Activated CD4-positive, alpha-beta memory T cell treated with anti-CD3 and anti-CD28 coated beads for 36 hours (primary cell): ENCODE measurements at regions not wholly inside any gene's neighbourhood (a gene's known extent, or its start where the extent isn't known, plus 50 kb on each side); places are given as distances from the start of the nearest gene placed in this dataset.

Experiments used
- CTCF ChIA-PET: fragments of 350-600 bp; sonication (Branson Sonifier 250); formaldehyde crosslinking; loops from one replicate; lab custom pipeline; 2021; ENCODE audit warnings: antibody characterized with exemption, inconsistent platforms; lab: Charles Lee
- POLR2A ChIA-PET: fragments of 350-600 bp; sonication (Branson Sonifier 250); formaldehyde crosslinking; loops from one replicate; lab custom pipeline; 2021; ENCODE audit warnings: antibody characterized with exemption; lab: Charles Lee
- DNase-seq: peaks from one replicate; pipeline ENCODE4 v3.0.0-alpha.2; 2020
- H3K27ac Mint-ChIP-seq: one replicate; pipeline ENCODE4 v1.8.0; 2021; ENCODE audit warnings: mixed read lengths
- H3K27me3 Mint-ChIP-seq: one replicate; pipeline ENCODE4 v1.8.0; 2021; ENCODE audit warnings: mixed read lengths
- H3K36me3 Mint-ChIP-seq: one replicate; pipeline ENCODE4 v1.8.0; 2021; ENCODE audit warnings: mixed read lengths
- H3K4me1 Mint-ChIP-seq: one replicate; pipeline ENCODE4 v1.8.0; 2021; ENCODE audit warnings: low read depth, mixed read lengths
- H3K4me3 Mint-ChIP-seq: one replicate; pipeline ENCODE4 v1.8.0; 2021; ENCODE audit warnings: mild to moderate bottlenecking, mixed read lengths
- H3K9me3 Mint-ChIP-seq: one replicate; pipeline ENCODE4 v1.8.0; 2021; ENCODE audit warnings: mixed read lengths
- intact Hi-C: fragments of 100-400 bp; cut with micrococcal nuclease; formaldehyde crosslinking; loops from one replicate; pipeline ENCODE4 v1.15.1; 2023

DNA sequence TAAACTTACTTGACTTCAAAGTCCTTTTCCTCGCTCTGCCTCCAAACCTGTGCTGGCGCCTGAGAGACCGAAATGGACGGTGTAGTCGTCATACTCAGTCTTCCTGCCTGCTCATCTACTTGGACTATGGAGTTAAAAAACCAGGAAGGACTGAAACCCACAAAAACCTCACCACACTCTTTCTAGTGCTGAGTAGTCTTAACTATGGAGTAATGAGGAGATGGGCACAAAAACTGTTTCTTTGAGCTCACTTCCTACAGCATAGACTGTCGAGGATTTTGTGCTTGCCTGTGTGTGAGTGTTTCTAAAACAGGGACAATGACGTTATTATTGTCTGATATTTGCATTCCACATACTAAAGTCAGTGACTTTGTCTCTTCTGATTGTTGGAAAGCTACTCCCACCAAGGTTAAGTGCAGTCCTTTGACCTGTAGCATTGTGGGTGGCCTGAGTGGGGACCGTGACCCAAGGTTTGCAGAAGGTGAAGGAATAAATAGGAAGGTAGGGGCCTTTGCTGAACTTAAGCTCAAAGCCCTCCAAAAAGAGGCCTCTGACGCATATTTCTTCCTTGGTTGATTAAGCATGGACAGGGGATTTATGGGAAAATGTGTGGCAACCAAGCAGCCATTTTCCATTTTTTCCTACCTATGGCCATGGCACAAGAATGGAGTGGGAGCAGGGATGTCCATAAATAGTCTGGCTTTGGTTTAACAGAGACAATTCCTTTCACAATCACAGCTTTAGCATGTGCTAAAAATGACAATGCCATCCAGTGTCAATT is 109.6 kb downstream of the ZBTB18 start:
- DNase-seq: no peak
- POLR2A ChIA-PET: no interaction called here
- no peaks in the 10 kb centered on the region for H3K9me3 Mint-ChIP-seq
- intact Hi-C loops: no loop called here
- no peaks in the 10 kb centered on the region for H3K36me3 Mint-ChIP-seq
- no peaks in the 10 kb centered on the region for H3K4me1 Mint-ChIP-seq
- no peak overlapping the region for H3K4me3 Mint-ChIP-seq
- no peaks in the 10 kb centered on the region for H3K27me3 Mint-ChIP-seq
- no peak overlapping the region for H3K27ac Mint-ChIP-seq
- CTCF ChIA-PET: interaction anchor here (0.5 kb wide), 1 partner anchor 104 kb away, joined by 3 read pairs; no protein-coding TSS in a partner anchor

DNA sequence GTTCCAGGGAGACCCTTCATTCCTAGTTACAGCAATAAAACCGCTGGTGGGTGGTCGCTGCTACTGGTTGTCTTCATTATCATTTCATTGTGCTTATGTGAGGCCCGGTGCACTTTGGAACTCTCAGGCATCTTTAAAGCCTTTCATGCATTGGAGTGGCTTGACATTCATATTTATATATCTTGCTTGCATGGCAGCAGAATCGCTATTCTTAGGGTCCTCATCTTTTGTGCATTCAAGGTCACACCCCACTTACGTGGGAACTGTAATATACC is 110.1 kb downstream of the ZBTB18 start:
- Mint-ChIP-seq H3K36me3 (no peaks in the 10 kb centered on the region), H3K4me3 (no peak overlapping the region), H3K9me3 (no peaks in the 10 kb centered on the region), H3K27ac (no peak overlapping the region), H3K27me3 (no peaks in the 10 kb centered on the region), H3K4me1 (no peaks in the 10 kb centered on the region)
- intact Hi-C loops: no loop called here
- DNase-seq: no peak
- ChIA-PET POLR2A (no interaction called here), CTCF (interaction anchor here (0.5 kb wide), 1 partner anchor 105 kb away, joined by 3 read pairs; no protein-coding TSS in a partner anchor)

DNA sequence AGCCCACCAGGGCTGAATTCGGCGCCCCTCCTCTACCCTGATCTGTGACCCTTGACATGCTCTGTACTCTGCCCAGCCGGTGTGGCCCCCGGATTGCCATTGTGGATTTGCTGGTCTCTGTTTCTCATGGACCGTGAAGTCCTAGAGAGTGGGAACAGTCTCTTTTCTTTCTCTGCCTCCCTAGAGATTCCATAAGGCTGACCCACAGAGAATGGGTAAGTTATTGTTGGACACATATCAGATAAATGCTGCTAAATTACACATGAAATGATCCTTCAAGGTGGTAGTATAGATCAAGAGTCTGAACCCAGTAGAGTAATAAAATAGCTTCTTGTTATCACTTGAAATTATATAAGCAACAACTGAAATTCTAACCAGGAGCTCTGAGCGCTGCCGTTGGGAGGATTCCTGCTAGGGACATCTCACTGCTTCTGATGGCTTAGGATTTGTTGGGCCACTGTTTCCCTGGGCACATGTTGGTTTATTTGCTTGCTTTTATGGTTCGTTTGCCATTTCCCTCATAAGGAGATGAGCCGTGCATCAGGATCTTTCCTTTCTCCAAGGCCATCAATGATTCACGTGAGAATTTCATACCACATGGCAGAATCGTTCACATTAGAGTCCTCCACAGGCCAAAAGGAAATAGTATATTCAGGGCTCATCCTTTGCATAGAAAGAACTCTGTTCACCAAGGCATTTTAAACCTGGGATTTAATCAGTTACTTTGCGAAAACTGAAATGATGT is 111.9 kb downstream of the ZBTB18 start:
- no peaks in the 10 kb centered on the region for H3K4me1 Mint-ChIP-seq
- intact Hi-C loops: no loop called here
- POLR2A ChIA-PET: no interaction called here

GRCh38 chr1:244163861-244164510 is 112.9 kb downstream of the ZBTB18 start:
- DNase-seq: no peak
- intact Hi-C loops: no loop called here
- Mint-ChIP-seq H3K36me3 (no peaks in the 10 kb centered on the region), H3K9me3 (no peaks in the 10 kb centered on the region), H3K4me1 (no peaks in the 10 kb centered on the region), H3K27me3 (no peaks in the 10 kb centered on the region), H3K27ac (no peak overlapping the region), H3K4me3 (no peak overlapping the region)
- ChIA-PET CTCF (no interaction called here), POLR2A (no interaction called here)

More for the DNA sequence above, 111.9 kb downstream of the ZBTB18 start:
- no peak overlapping the region for H3K27ac Mint-ChIP-seq
- no peaks in the 10 kb centered on the region for H3K9me3 Mint-ChIP-seq
- DNase-seq: no peak
- H3K36me3 Mint-ChIP-seq: no peaks in the 10 kb centered on the region
- CTCF ChIA-PET: no interaction called here
- H3K4me3 Mint-ChIP-seq: no peak overlapping the region
- no peaks in the 10 kb centered on the region for H3K27me3 Mint-ChIP-seq

DNA sequence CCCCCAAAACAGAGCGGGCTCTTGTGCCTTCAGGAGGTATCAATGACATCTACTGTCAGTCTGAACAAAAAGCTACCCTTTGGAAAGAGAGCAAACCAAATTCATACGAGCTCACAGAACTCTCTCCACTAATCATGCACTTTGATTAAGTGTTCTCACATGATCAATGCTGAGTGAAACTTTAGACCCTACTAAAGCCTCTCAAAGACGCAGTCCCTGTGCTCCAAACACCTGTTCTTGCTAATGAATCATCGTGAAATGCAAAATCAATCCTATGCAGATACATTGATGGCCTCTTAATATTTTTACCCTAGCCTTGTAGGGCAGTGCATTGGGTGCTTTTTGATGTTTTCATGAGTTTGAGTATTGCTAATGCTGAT is 113.4 kb downstream of the ZBTB18 start:
- H3K4me3 Mint-ChIP-seq: no peak overlapping the region
- no peak for DNase-seq
- H3K27me3 Mint-ChIP-seq: no peaks in the 10 kb centered on the region
- no peak overlapping the region for H3K27ac Mint-ChIP-seq
- no peaks in the 10 kb centered on the region for H3K36me3 Mint-ChIP-seq
- CTCF ChIA-PET: no interaction called here
- no peaks in the 10 kb centered on the region for H3K4me1 Mint-ChIP-seq
- no peaks in the 10 kb centered on the region for H3K9me3 Mint-ChIP-seq
- POLR2A ChIA-PET: no interaction called here
- intact Hi-C loops: no loop called here

DNA sequence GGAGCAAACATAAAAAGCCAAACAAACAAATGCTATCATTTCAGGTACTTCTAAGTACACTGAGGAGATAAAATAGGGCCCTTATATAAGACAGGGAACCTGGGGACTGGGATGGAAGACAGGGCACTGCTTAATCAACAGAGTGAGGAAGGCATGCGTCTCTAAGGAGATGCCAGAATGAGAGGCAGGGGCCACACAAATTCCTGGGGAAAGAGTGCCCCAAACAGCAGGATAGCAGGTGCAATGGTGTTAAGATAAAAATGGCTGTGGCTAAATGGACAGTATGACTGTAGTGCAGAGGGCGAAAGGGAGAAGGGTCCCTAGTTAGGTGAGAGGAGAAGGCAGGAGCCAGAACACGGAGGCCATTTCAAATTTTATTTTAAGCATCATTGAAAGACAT is 113.9 kb downstream of the ZBTB18 start:
- intact Hi-C loops: no loop called here
- Mint-ChIP-seq H3K9me3 (no peaks in the 10 kb centered on the region), H3K27me3 (no peaks in the 10 kb centered on the region), H3K36me3 (no peaks in the 10 kb centered on the region), H3K4me3 (no peak overlapping the region), H3K4me1 (no peaks in the 10 kb centered on the region), H3K27ac (no peak overlapping the region)
- ChIA-PET CTCF (no interaction called here), POLR2A (no interaction called here)
- DNase-seq: no peak

- Mint-ChIP-seq H3K9me3 (no peaks in the 10 kb centered on the region), H3K36me3 (no peaks in the 10 kb centered on the region), H3K4me3 (no peak overlapping the region), H3K27me3 (no peaks in the 10 kb centered on the region), H3K4me1 (no peaks in the 10 kb centered on the region), H3K27ac (no peak overlapping the region)
- intact Hi-C loops: no loop called here
- ChIA-PET CTCF (no interaction called here), POLR2A (no interaction called here)
- no peak for DNase-seq
Measured at GRCh38 chr1:244165701-244166100, 114.6 kb downstream of the ZBTB18 start.

GRCh38 chr1:244171241-244171985 is 120.3 kb downstream of the ZBTB18 start:
- ChIA-PET CTCF (no interaction called here), POLR2A (no interaction called here)
- no peak for DNase-seq
- Mint-ChIP-seq H3K9me3 (no peaks in the 10 kb centered on the region), H3K4me3 (no peak overlapping the region), H3K36me3 (no peaks in the 10 kb centered on the region), H3K4me1 (no peaks in the 10 kb centered on the region), H3K27ac (no peak overlapping the region), H3K27me3 (no peaks in the 10 kb centered on the region)
- intact Hi-C loops: no loop called here

DNA sequence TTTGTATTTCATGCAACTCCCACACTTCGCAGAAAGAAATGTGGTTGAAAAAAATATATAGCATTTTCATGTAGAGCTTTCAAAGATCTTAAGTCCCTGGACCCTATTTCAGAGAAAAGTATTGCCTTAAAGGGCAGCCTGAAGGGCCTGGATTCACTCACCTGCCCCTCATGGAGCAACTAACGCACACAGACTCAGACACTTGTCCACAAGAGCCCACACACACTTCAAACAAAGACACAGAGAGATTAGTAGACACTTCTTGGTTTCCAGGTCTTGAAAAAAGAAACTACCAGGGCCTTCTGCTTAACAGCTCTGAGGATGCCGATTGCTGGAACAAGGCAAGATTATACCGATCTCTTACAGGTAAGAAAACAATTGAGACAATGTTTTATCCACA is 122.2 kb downstream of the ZBTB18 start:
- H3K4me3 Mint-ChIP-seq: no peak overlapping the region
- peaks cover 2% of the 10 kb centered on the region for H3K27me3 Mint-ChIP-seq
- no peaks in the 10 kb centered on the region for H3K9me3 Mint-ChIP-seq
- ChIA-PET CTCF (no interaction called here), POLR2A (no interaction called here)
- no peaks in the 10 kb centered on the region for H3K4me1 Mint-ChIP-seq
- no peak for DNase-seq
- no peaks in the 10 kb centered on the region for H3K36me3 Mint-ChIP-seq
- no peak overlapping the region for H3K27ac Mint-ChIP-seq
- intact Hi-C loops: no loop called here

GRCh38 chr1:244173769-244174168 is 122.7 kb downstream of the ZBTB18 start:
- Mint-ChIP-seq H3K27me3 (peaks cover 2% of the 10 kb centered on the region), H3K9me3 (no peaks in the 10 kb centered on the region), H3K4me3 (no peak overlapping the region), H3K4me1 (no peaks in the 10 kb centered on the region), H3K27ac (no peak overlapping the region), H3K36me3 (no peaks in the 10 kb centered on the region)
- no peak for DNase-seq
- CTCF ChIA-PET: no interaction called here
- POLR2A ChIA-PET: no interaction called here
- intact Hi-C loops: no loop called here

GRCh38 chr1:244174922-244175521 is 123.9 kb downstream of the ZBTB18 start:
- no peaks in the 10 kb centered on the region for H3K36me3 Mint-ChIP-seq
- intact Hi-C loops: no loop called here
- no peak overlapping the region for H3K4me3 Mint-ChIP-seq

DNA sequence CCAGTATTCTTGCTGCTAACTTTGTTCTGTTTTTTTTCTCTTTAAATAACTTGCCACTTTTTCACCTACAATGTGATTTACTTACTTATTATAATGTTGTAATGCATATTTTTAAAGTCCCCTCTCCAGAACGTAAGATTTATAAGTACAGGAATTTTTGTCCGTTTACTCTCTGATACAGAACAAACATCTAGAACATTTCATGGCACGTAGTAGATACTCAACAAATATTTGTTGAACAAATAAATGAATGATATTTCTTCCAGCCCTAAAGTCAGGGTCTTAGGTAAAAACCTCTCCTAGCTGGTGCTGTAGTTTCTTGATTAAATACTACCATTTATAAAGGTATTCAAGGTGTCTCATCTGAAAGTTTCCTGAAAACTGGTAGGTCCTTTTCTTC is 125.1 kb downstream of the ZBTB18 start:
- POLR2A ChIA-PET: no interaction called here
- DNase-seq: no peak
- peaks cover 2% of the 10 kb centered on the region for H3K27me3 Mint-ChIP-seq

More at GRCh38 chr1:244174922-244175521, 123.9 kb downstream of the ZBTB18 start:
- Mint-ChIP-seq H3K27me3 (peaks cover 2% of the 10 kb centered on the region), H3K9me3 (no peaks in the 10 kb centered on the region), H3K27ac (no peak overlapping the region), H3K4me1 (no peaks in the 10 kb centered on the region)
- DNase-seq: no peak
- CTCF ChIA-PET: no interaction called here
- POLR2A ChIA-PET: no interaction called here

More for the DNA sequence above, 125.1 kb downstream of the ZBTB18 start:
- Mint-ChIP-seq H3K36me3 (no peaks in the 10 kb centered on the region), H3K27ac (no peak overlapping the region), H3K9me3 (no peaks in the 10 kb centered on the region), H3K4me1 (no peaks in the 10 kb centered on the region), H3K4me3 (no peak overlapping the region)
- CTCF ChIA-PET: no interaction called here
- intact Hi-C loops: no loop called here
